GM12892 (cell line): ENCODE measurements at regions not wholly inside any gene's neighbourhood (a gene's known extent, or its start where the extent isn't known, plus 50 kb on each side); places are given as distances from the start of the nearest gene placed in this dataset.
"Not testable (repeated sequence)": the region's sequence is repeated elsewhere in the genome, so short reads cannot be mapped to it uniquely, and the experiment has no call there.

ENCODE experiments used
- DNase-seq: peaks from one replicate; pipeline ENCODE4 v3.0.0; 2011; ENCODE audit not compliant: insufficient read length
- FAIRE-seq: peaks from 2 replicates; lab custom pipeline; 2011; peaks lifted over from hg19 to GRCh38; lab: Jason Lieb, UNC
- POLR2A ChIP-seq: IDR thresholded peaks from 2 replicates; pipeline ENCODE4 v1.6.1; 2011; ENCODE audit warnings: low read depth, low read length, control low read depth
- POLR2AphosphoS5 ChIP-seq: IDR thresholded peaks from 2 replicates; pipeline ENCODE4 v1.6.1; 2011; ENCODE audit warnings: low read depth, low read length, control low read depth
- TAF1 ChIP-seq: IDR thresholded peaks from 2 replicates; pipeline ENCODE4 v1.6.1; 2011; ENCODE audit warnings: low read depth, mild to moderate bottlenecking, control low read depth, low read length, borderline replicate concordance

DNA sequence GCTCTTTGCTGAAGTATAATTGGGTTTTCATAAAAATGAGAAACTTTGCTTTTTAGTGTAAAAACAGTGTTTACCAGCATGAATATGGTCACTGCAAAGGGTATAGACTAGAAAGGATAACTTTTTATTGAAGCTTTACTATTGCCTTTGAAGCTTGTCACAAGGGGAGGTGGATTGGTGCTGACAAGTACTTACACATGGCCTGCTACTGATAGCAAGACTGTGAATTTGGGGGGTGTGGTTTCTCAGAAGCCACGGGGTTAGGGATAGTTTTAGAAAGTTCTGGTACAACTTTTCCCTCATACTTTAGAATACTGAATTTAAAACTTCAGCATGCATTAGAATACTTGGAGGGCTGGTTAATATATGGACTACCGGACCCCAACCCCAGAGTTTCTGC is 294.1 kb downstream of the SOCS6 start:
- DNase-seq (no peak), FAIRE-seq (no peak)
- TF ChIP-seq POLR2A, result no peak
- no peak for TF ChIP-seq POLR2AphosphoS5
- no peak for TF ChIP-seq TAF1

DNA sequence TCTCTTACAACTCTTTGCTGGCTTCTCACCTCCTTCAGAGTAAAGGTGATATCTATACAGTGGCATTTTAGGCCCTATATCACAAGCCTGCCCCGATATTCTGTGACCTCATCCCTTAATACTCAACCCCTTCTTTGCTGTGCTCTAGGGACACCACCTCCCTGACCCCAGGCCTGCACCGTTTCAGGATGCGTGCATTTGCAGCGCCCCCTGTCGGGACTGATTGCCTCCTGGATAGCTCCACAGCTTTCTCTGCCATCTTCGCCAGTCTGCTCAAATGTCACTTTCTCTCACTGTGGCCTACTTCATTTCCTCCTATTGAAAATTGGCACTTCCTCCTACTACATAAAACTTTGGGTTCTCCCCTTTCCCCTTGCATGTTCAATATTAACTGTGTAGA is 289.6 kb downstream of the SOCS6 start:
- FAIRE-seq (no peak), DNase-seq (no peak)
- TF ChIP-seq POLR2AphosphoS5, result no peak
- no peak for TF ChIP-seq TAF1
- TF ChIP-seq POLR2A, result no peak

DNA sequence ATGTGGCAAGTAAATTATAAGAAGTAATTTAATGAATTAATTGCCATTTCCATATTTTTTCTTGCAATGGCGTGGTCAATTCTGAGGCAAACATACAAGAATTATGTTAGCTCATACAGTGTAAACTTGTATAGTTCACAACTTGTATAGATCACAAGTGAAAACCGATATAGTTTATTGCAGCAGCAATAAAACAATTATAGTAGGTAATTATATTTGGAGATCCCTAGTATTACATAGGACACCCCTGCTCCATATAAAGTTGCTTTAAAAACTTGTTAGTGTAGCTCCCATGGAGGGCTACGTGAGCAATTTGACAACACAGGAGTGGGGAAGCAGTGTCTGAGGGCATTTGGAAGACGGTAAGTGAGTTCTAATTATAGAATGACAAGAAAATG is 288.2 kb downstream of the SOCS6 start:
- DNase-seq (no peak), FAIRE-seq (no peak)
- no peak for TF ChIP-seq POLR2A
- TF ChIP-seq POLR2AphosphoS5, result no peak
- no peak for TF ChIP-seq TAF1

DNA sequence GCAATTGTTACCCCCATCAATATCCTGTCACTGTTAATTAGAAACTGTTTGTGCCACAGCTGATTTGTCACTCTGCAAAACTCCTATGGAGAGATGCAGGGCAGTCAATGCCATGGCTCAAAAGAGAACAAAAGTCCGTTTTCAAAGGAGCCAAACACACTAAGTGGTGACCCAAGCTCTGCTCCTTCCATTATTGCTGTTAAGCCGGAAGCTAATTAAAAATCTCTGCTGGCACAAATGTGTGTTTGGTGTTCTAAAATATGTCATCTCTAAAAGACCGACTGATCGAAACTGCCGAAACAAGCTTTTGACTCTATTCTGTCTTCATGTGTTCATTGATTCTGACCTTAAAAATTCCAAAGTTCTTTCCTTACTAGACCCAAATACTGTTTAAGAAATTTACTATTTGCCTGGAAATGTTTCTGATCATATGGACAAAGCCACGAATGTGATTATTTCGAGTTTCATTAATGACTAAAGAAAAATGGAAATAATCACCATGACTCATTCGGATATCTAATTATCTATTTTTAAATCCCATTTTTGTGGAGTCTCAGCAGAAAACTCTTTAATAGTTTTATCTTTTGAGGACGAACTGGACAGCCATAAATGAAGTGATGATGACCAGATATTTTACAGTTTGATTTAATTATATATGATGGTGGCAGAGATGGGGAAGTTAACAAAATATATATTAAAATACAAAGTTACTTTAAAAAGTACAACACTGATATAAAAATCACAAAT is 287.6 kb downstream of the SOCS6 start:
- DNase-seq, result no peak
- TF ChIP-seq POLR2AphosphoS5, result no peak
- no peak for TF ChIP-seq POLR2A
- TF ChIP-seq TAF1, result no peak
- no peak for FAIRE-seq

DNA sequence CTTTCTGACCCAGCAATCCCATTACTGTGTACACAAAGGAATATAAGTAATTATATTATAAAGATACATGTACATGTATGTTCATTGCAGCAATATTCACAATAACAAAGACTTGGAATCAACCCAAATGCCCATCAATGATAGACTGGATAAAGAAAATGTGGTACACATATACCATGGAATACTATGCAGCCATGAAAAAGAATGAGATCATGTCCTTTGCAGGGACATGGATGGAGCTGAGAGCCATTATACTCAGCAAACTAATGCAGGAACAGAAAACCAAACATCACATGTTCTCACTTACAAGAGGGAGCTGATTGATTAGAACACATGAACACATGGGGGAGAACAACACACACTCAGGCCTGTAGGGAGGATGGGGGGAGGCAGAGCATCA is 286.1 kb downstream of the SOCS6 start:
- DNase-seq, FAIRE-seq: not testable (repeated sequence)

DNA sequence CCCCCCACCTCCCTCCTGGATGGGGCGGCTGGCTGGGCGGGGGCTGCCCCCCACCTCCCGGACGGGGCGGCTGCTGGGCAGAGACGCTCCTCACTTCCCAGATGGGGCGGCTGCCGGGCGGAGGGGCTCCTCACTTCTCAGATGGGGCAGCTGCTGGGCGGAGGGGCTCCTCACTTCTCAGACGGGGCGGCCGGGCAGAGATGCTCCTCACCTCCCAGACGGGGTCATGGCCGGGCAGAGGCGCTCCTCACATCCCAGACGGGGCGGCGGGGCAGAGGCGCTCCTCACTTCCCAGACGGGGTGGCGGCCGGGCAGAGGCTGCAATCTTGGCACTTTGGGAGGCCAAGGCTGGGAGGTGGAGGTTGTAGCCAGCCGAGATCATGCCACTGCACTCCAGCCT is 280.8 kb downstream of the SOCS6 start:
- DNase-seq, FAIRE-seq: not testable (repeated sequence)

DNA sequence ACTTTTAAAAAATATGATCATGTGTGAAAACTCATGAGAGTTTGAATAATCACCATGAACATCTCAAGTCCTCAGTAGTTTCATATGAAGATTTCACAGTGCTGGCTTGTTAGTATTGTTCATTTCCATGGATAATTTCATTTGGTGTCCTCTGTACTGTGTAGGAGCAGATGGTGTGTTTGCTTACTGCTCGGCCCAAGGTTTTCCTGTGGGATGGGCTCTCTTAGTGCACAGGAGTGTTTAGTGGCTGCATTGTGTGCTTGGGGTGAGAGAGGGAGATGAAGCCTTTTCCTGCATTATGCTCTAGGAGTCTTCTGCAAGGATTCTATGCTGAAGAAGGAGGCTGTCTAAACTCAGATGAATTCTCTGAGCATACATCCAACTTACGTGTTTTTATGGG is 270.6 kb downstream of the SOCS6 start:
- DNase-seq, result no peak
- FAIRE-seq, result no peak
- TF ChIP-seq POLR2A (no peak), POLR2AphosphoS5 (no peak), TAF1 (no peak)

DNA sequence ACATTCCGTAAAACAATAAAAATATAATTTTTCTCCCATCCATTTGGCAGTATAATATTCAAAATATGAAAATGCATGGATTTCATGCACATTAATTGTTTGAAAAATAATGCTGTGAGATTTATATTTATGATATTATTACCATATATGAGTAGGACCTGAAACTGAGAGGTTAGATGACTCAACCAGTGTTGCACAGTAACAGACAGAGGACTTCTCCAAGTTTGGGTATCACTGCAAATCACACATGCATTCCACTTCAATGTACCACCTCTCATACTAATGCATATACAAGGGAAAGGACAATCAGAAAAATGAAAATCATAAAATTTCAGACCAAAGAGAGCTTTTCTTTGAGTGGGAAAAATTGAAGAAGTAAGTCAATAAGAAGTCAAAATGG is 269.5 kb downstream of the SOCS6 start:
- TF ChIP-seq TAF1, result no peak
- no peak for TF ChIP-seq POLR2AphosphoS5
- no peak for TF ChIP-seq POLR2A
- no peak for FAIRE-seq
- no peak for DNase-seq

DNA sequence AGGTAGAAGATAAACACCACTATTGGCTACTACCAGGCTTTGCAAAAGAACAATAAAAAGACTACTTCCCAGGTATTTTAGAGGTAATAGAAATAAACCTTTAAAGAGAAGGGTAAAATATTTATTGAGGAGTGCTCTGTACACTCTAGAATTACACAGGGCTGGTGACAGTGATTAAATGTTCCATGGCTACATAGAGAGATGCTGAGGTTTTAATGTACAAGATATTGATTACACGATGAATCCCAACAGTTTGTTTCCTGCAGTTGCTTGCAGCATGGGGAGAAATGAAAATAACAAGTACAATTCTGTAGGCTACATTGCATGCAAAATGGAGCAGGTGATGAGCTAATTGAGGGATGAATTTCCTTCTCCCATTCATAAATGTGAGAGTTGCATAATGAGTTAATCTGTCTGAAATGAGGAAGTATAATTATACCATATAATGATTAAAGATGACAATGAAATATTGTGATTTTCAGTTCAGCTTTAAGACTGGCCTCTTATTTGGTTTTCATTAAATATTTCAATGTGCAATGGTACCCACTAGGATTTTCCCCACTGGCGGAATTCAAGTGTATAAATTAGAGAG is 266.1 kb downstream of the SOCS6 start:
- FAIRE-seq (no peak), DNase-seq (no peak)
- TF ChIP-seq POLR2A (no peak), POLR2AphosphoS5 (no peak), TAF1 (no peak)

DNA sequence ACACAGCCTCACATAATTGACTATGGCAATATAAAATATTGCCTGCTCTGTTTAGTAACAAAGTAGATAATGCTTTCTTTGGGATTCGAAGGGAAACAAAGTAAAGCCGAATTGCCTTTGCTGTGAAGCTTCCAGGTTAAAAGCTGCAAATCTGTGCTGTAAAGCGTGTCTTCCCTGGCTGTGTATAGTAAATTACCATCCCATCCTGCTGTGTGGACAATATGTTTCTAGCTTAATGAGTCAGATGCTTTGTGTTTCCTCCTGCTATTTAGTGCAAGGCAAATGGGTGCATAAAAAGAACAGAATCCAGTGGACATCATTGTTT is 265.1 kb downstream of the SOCS6 start:
- TF ChIP-seq POLR2A, result no peak
- no peak for TF ChIP-seq TAF1
- DNase-seq (no peak), FAIRE-seq (no peak)

DNA sequence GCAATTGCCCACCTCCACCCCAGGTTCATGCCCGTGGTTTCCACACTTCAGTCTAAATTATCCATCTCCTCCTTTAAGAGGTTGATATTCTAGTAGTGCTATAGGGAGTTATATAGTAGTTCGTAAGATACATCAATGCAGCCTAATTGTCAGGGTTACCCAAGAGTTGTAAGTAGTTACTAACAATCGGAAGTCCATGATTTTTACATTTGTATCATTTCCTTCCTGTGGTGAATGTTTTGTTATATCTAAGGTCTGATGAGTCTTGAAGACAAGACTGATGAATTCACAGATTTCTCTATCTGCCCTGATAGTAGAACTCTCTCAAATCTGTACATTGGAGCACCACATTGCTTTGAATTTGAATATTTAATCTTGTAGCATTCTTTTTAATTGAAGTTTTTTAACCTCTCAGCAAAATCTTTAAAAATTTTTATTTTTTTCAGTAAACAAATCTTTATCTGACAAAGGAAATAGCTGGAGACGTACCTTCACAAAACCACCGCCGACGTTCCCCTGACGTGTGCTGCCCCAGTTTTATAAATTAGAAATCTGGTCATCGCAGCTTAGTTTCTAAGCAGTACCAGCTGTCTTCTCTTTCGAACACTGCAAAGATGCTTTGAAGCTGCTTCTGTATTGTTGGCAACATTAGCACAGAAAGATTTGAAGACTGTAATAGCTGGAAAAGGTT is 264.5 kb downstream of the SOCS6 start:
- DNase-seq (no peak), FAIRE-seq (no peak)
- TF ChIP-seq POLR2AphosphoS5 (no peak), TAF1 (no peak), POLR2A (no peak)

DNA sequence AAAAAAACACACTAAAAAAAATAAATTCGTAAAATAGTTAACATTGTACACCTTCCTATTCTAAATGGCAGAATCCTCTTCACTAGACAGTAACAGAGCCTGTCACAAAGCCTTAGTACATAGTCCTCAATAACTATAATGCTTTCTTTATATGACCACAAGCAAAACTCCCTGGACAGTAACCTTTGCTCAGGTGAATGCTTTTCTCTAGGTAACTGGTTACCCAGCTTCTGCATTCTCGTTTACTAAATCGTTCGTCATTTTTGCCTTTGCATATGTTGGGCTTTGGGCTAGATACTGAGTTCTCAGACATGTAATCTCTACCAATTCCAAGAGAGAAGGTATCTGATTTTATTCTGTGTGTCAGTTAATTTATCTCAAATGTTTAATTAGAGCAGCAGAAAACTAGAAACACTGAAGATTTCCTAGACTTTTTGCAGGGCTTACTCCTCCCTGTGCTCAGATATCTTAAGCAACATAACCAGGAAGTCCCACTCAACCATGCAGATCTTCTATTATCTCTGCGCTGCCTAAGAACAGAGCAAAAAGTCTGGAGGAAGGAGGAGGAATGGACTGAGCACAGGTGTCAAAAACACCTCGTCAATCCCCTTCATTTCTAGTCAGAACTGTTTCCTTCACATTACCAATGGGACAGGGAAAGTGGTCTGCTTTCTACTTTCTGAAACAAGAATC is 247.7 kb downstream of the SOCS6 start:
- DNase-seq (no peak), FAIRE-seq (no peak)
- no peak for TF ChIP-seq TAF1

DNA sequence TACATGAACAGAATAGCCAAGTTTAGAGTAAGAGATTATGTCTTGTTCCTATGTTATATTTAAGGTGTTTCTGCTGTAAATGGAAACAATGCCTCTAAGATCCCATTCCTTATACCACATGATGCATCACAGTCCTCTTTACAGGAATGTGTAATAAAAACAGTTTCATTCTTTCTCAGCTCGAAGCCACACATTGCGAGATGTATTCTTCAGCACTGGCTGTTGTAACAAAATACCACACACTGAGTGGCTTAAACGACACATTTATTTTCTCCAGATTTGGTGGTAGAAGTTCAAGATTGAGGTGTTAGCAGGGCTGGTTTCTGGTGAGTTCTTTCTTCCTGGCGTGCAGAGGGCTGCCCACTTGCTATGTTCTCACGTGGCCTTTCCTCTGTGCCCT is 246.2 kb downstream of the SOCS6 start:
- TF ChIP-seq POLR2AphosphoS5, result no peak
- no peak for TF ChIP-seq TAF1
- TF ChIP-seq POLR2A, result no peak
- no peak for DNase-seq
- no peak for FAIRE-seq

DNA sequence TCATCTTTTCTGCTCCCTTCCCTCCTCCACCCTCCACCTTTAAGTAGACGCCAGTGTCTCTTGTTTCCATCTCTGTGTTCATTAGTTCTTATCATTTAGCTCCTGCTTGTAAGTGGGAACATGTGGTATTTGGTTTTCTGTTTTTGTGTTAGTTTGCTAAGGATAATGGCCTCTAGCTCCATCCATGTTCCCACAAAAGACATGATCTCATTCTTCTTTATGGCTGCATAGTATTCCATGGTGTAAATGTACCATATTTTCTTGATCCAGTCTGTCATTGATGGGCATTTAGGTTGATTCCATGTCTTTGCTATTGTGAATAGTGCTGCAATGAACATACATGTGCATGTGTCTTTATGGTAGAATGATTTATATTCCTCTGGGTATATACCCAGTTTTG is 236.5 kb downstream of the SOCS6 start:
- not testable (repeated sequence) for DNase-seq, FAIRE-seq
